ENCODE measurements at regions not wholly inside any gene's neighbourhood (a gene's known extent, or its start where the extent isn't known, plus 50 kb on each side); places are given as distances from the start of the nearest gene placed in this dataset.

DNA sequence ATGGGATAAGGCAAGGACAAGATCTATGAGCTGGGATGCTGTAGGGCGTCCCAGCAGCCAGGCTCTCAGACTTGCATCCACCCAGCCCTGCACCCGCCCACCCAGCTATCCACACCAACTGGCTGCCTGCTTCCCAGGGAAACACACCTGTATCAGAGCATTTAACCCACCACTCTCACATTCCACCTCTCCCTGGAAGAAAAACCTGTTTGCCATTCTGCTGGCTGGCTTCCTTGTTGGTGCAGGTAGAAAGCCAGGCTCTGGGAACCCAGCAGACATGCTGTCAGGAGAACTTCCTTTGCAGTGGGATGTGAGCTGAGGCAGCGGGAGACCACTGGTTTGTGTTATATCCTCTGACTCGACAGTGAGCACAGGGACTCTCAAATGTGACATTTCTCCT, 67.0 kb downstream of the FAM241B start:
- Histone ChIP-seq H3K27ac (no peak overlapping the region), H3K9me3 (no peaks in the 10 kb centered on the region), H3K4me3 (no peak overlapping the region), H3K4me1 (no peaks in the 10 kb centered on the region), H3K36me3 (no peaks in the 10 kb centered on the region), H3K27me3 (no peaks in the 10 kb centered on the region)
- no peak for TF ChIP-seq CTCF (IDR thresholded peaks at IDR 0.05)
- intact Hi-C loops (cut with DNase I) = loop anchor here (2.0 kb wide), 1 partner anchor 18 kb away; no protein-coding TSS in a partner anchor
- DNase-seq (ENCODE audit: low spot score in 2 of 2) = no peak

GRCh38 chr10:69703256-69703655, 73.2 kb downstream of the FAM241B start:
- no peaks in the 10 kb centered on the region for H3K27me3 ChIP-seq
- H3K27ac ChIP-seq = no peak overlapping the region
- no peaks in the 10 kb centered on the region for H3K4me1 ChIP-seq
- no peaks in the 10 kb centered on the region for H3K9me3 ChIP-seq
- intact Hi-C loops (cut with DNase I) = no loop called here
- DNase-seq (ENCODE audit: low spot score in 2 of 2) = no peak
- no peak for TF ChIP-seq CTCF (IDR thresholded peaks at IDR 0.05)
- H3K4me3 ChIP-seq = no peak overlapping the region
- H3K36me3 ChIP-seq = no peaks in the 10 kb centered on the region

GRCh38 chr10:69703766-69704630, 74.0 kb downstream of the FAM241B start:
- DNase-seq (ENCODE audit: low spot score in 2 of 2) = no peak
- Histone ChIP-seq H3K27me3 (no peaks in the 10 kb centered on the region), H3K36me3 (no peaks in the 10 kb centered on the region), H3K4me1 (no peaks in the 10 kb centered on the region), H3K4me3 (no peak overlapping the region), H3K9me3 (no peaks in the 10 kb centered on the region), H3K27ac (no peak overlapping the region)
- intact Hi-C loops (cut with DNase I) = no loop called here
- no peak for TF ChIP-seq CTCF (IDR thresholded peaks at IDR 0.05)

- intact Hi-C loops (cut with DNase I) = no loop called here
- Histone ChIP-seq H3K4me3 (no peak overlapping the region), H3K4me1 (no peaks in the 10 kb centered on the region), H3K9me3 (no peaks in the 10 kb centered on the region), H3K27me3 (no peaks in the 10 kb centered on the region), H3K27ac (no peak overlapping the region), H3K36me3 (no peaks in the 10 kb centered on the region)
- DNase-seq (ENCODE audit: low spot score in 2 of 2) = peak in 1 of 2 donors; percentile 31
- TF ChIP-seq CTCF (IDR thresholded peaks at IDR 0.05) = no peak
These were observed 79.4 kb downstream of the FAM241B start for GRCh38 chr10:69709366-69709941.

DNA sequence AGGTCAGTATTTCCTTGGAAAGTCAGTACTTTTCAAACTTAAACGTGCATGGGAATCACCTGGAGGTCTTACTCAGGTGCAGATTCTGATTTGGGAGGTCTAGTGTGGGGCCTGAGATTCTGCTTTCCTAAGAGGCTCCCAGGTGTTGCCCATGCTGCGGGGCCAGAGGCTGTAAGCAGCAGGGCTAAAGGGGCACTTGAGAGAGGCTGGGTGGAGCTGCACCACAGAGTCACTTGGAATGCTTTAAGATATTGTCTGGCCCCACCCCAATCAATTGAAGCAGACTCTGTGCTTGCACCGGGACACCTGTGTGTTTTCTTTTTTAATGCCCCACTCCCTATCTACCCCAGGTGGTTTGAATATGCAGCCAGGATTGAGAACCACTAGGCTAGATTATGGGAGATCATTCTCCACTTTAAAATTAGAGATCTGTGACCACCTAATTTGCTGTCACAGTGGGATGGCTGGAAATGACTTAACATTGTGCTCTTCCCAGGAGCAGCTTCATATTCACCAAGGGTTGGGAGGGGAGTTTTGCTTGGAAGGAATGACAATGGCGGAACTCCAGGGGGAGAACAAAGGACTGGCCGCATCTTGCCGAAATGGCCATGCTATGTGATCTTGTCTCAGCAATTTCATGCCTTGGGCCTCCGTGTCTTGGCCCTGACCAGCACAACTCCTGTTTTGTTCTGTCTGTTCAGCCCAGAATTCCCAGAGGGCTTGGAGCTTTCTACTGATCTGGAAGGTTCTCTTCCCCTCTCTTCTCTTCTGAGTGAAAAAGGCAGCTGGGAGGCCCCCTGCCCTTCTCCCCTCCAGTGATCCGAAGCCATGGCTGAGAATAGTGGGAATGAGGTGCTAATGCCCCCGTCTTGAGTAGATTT, 80.2 kb downstream of the FAM241B start:
- Histone ChIP-seq H3K27ac (no peak overlapping the region), H3K4me1 (peaks cover 0 to 5% of the 10 kb centered on the region in 2 donors), H3K9me3 (no peaks in the 10 kb centered on the region), H3K36me3 (no peaks in the 10 kb centered on the region), H3K27me3 (no peaks in the 10 kb centered on the region), H3K4me3 (no peak overlapping the region)
- TF ChIP-seq CTCF (IDR thresholded peaks at IDR 0.05) = no peak
- peak in 1 of 2 donors; percentile 33 for DNase-seq (ENCODE audit: low spot score in 2 of 2)
- intact Hi-C loops (cut with DNase I) = no loop called here
